ENCODE measurements at regions not wholly inside any gene's neighbourhood (a gene's known extent, or its start where the extent isn't known, plus 50 kb on each side); places are given as distances from the start of the nearest gene placed in this dataset.

DNA sequence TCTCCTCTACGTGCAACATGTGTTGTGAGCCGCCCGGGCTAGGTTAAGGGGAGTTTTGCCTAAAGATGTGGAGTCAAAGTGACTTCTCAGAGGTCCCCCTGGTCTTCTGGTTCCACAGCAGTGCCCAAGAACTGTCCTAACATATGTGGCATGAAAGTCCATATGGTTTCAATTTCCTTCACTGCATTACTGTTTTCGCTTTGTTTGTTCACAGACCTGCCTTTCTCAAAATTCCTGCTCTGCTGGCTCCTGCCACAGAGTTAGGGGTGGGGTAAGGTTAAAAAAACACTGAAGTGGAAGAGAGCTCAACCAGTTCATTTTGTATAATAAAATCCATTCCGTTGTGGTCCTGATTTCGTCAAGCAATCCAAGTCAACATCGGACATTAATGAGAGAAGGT, 289.4 kb downstream of the DMAC1 start:
- CTCF ChIA-PET (ENCODE audit: low intra/inter-chr PET ratio, low total read pairs), result no interaction called here
- Histone ChIP-seq H3K79me2 (ENCODE audit: insufficient read depth, low read length) (no peaks in the 10 kb centered on the region), H3K4me1 (ENCODE audit: insufficient read depth, low read length) (no peaks in the 10 kb centered on the region), H3K27ac (ENCODE audit: extremely low read length, insufficient read depth, low read length) (no peak overlapping the region), H3K4me3 (replicated peaks in 1 of 3; ENCODE audit: insufficient read depth in 1 of 3, low read depth in 2 of 3, low read length in 3 of 3) (no peak overlapping the region), H2AFZ (ENCODE audit: low read length) (no peak overlapping the region), H3K27me3 (ENCODE audit: control insufficient read depth in 1 of 2, insufficient read depth in 2 of 2, low read length in 2 of 2) (no peaks in the 10 kb centered on the region), H3K36me3 (replicated peaks in 1 of 2; ENCODE audit: control insufficient read depth in 1 of 2, insufficient read depth in 2 of 2, low read length in 2 of 2) (no peaks in the 10 kb centered on the region), H3K4me2 (ENCODE audit: low read depth, low read length) (no peak overlapping the region), H4K20me1 (ENCODE audit: insufficient read depth, low read length) (no peaks in the 10 kb centered on the region), H3K9ac (ENCODE audit: insufficient read depth, low read depth, low read length) (no peak overlapping the region), H3K9me3 (ENCODE audit: low read length) (no peaks in the 10 kb centered on the region)
- no peak for TF ChIP-seq ZNF670 (CRISPR knock-in tag; IDR thresholded peaks at IDR 0.05; ENCODE audit: borderline replicate concordance)
- TF ChIP-seq ZNF451 (CRISPR knock-in tag; IDR thresholded peaks at IDR 0.05), result no peak
- no peak for TF ChIP-seq YEATS4 (CRISPR knock-in tag; IDR thresholded peaks at IDR 0.05; ENCODE audit: borderline replicate concordance)
- TF ChIP-seq RBAK (CRISPR knock-in tag; IDR thresholded peaks at IDR 0.05), result no peak
- TF ChIP-seq, protein P1, sequence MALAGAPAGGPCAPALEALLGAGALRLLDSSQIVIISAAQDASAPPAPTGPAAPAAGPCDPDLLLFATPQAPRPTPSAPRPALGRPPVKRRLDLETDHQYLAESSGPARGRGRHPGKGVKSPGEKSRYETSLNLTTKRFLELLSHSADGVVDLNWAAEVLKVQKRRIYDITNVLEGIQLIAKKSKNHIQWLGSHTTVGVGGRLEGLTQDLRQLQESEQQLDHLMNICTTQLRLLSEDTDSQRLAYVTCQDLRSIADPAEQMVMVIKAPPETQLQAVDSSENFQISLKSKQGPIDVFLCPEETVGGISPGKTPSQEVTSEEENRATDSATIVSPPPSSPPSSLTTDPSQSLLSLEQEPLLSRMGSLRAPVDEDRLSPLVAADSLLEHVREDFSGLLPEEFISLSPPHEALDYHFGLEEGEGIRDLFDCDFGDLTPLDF (CRISPR knock-in tag; IDR thresholded peaks at IDR 0.05), result no peak
- TF ChIP-seq BCL6 (CRISPR knock-in tag; IDR thresholded peaks at IDR 0.05), result no peak
- TF ChIP-seq ATF1 (CRISPR knock-in tag; IDR thresholded peaks at IDR 0.05), result no peak
- TF ChIP-seq, protein P2, sequence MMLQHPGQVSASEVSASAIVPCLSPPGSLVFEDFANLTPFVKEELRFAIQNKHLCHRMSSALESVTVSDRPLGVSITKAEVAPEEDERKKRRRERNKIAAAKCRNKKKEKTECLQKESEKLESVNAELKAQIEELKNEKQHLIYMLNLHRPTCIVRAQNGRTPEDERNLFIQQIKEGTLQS (CRISPR knock-in tag; IDR thresholded peaks at IDR 0.05), result no peak
- no peak for TF ChIP-seq FOXJ3 (CRISPR knock-in tag; IDR thresholded peaks at IDR 0.05; ENCODE audit: borderline replicate concordance)
- WGBS (ENCODE audit: low lambda C conversion rate), result 7% methylated on average over 7 of the region's 7 CpGs
- FAIRE-seq (no peak), DNase-seq (ENCODE audit: low spot score) (no peak), ATAC-seq (no peak)
- POLR2A ChIA-PET, result no interaction called here
- in situ Hi-C loops (cut with HindIII; ENCODE audit: extremely low pct_ligation_motif_present, low pct_unique_long_range_greater_than_20kb), result loop anchor here (25.0 kb wide), 1 partner anchor 248 kb away; no protein-coding TSS in a partner anchor
- intact Hi-C loops (cut with micrococcal nuclease; ENCODE audit: unreplicated experiment), result no loop called here
- no TSS peak for BruUV-seq (replicated peaks)

All from HepG2 (cell line).